ENCODE measurements at regions not wholly inside any gene's neighbourhood (a gene's known extent, or its start where the extent isn't known, plus 50 kb on each side); places are given as distances from the start of the nearest gene placed in this dataset.

DNA sequence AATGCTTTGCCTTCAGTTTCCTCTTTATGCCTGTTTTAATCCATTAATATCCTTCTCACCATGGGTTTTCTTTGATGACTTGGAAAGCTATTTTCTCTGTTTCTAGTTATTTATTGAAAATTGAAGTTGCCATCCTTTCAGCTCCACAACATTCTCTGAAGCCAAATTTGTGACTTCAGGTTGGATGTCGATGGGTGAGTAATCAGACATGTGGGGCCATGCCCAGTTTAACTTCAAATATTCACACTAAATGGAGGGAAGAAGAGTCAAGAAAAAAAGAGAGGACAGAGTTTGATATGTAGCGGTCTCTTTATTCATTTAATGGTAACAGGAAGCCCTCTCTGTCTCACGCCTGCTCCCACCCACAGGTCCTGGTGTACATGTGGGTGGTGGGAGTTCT, 89.1 kb upstream of the RIPOR2 start:
- FAIRE-seq = no peak
- intact Hi-C loops (cut with micrococcal nuclease; ENCODE audit: unreplicated experiment) = no loop called here
- CTCF ChIA-PET (ENCODE audit: low intra/inter-chr PET ratio, low total read pairs) = no interaction called here
- Histone ChIP-seq H3K4me2 (ENCODE audit: low read depth, low read length) (no peak overlapping the region), H3K27ac (ENCODE audit: extremely low read length, insufficient read depth, low read length) (no peak overlapping the region), H4K20me1 (ENCODE audit: insufficient read depth, low read length) (no peaks in the 10 kb centered on the region), H2AFZ (ENCODE audit: low read length) (no peak overlapping the region), H3K9ac (ENCODE audit: insufficient read depth, low read depth, low read length) (no peak overlapping the region), H3K36me3 (replicated peaks in 1 of 2; ENCODE audit: control insufficient read depth in 1 of 2, insufficient read depth in 2 of 2, low read length in 2 of 2) (no peaks in the 10 kb centered on the region), H3K79me2 (ENCODE audit: insufficient read depth, low read length) (no peaks in the 10 kb centered on the region), H3K4me3 (replicated peaks in 1 of 3; ENCODE audit: insufficient read depth in 1 of 3, low read depth in 2 of 3, low read length in 3 of 3) (no peak overlapping the region), H3K27me3 (ENCODE audit: control insufficient read depth in 1 of 2, insufficient read depth in 2 of 2, low read length in 2 of 2) (no peaks in the 10 kb centered on the region), H3K4me1 (ENCODE audit: insufficient read depth, low read length) (no peaks in the 10 kb centered on the region), H3K9me3 (ENCODE audit: low read length) (no peaks in the 10 kb centered on the region)
- ATAC-seq = no peak
- 41% methylated on average over 3 of the region's 3 CpGs for WGBS (ENCODE audit: low lambda C conversion rate)
- DNase-seq (ENCODE audit: low spot score) = no peak
- in situ Hi-C loops (cut with HindIII; ENCODE audit: extremely low pct_ligation_motif_present, low pct_unique_long_range_greater_than_20kb) = no loop called here
- POLR2A ChIA-PET = interaction anchor here (1.3 kb wide), 1 partner anchor 260 kb away, joined by 3 read pairs; no protein-coding TSS in a partner anchor
- no TSS peak for BruUV-seq (replicated peaks)
- TF ChIP-seq ZNF850 (CRISPR knock-in tag; conservative IDR thresholded peaks at IDR 0.05) = no peak
- TF ChIP-seq, protein P1, sequence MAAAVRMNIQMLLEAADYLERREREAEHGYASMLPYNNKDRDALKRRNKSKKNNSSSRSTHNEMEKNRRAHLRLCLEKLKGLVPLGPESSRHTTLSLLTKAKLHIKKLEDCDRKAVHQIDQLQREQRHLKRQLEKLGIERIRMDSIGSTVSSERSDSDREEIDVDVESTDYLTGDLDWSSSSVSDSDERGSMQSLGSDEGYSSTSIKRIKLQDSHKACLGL (CRISPR knock-in tag; IDR thresholded peaks at IDR 0.05) = no peak
- TF ChIP-seq CBX1 (IDR thresholded peaks at IDR 0.05; ENCODE audit: low read depth) = no peak
- TF ChIP-seq, protein P2, sequence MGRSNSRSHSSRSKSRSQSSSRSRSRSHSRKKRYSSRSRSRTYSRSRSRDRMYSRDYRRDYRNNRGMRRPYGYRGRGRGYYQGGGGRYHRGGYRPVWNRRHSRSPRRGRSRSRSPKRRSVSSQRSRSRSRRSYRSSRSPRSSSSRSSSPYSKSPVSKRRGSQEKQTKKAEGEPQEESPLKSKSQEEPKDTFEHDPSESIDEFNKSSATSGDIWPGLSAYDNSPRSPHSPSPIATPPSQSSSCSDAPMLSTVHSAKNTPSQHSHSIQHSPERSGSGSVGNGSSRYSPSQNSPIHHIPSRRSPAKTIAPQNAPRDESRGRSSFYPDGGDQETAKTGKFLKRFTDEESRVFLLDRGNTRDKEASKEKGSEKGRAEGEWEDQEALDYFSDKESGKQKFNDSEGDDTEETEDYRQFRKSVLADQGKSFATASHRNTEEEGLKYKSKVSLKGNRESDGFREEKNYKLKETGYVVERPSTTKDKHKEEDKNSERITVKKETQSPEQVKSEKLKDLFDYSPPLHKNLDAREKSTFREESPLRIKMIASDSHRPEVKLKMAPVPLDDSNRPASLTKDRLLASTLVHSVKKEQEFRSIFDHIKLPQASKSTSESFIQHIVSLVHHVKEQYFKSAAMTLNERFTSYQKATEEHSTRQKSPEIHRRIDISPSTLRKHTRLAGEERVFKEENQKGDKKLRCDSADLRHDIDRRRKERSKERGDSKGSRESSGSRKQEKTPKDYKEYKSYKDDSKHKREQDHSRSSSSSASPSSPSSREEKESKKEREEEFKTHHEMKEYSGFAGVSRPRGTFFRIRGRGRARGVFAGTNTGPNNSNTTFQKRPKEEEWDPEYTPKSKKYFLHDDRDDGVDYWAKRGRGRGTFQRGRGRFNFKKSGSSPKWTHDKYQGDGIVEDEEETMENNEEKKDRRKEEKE (IDR thresholded peaks at IDR 0.05) = no peak
- TF ChIP-seq ZNF326 (CRISPR knock-in tag; IDR thresholded peaks at IDR 0.05; ENCODE audit: borderline replicate concordance) = no peak
- no peak for TF ChIP-seq ZSCAN30 (CRISPR knock-in tag; IDR thresholded peaks at IDR 0.05)
- TF ChIP-seq, protein P3, sequence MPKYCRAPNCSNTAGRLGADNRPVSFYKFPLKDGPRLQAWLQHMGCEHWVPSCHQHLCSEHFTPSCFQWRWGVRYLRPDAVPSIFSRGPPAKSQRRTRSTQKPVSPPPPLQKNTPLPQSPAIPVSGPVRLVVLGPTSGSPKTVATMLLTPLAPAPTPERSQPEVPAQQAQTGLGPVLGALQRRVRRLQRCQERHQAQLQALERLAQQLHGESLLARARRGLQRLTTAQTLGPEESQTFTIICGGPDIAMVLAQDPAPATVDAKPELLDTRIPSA (CRISPR knock-in tag; IDR thresholded peaks at IDR 0.05; ENCODE audit: borderline replicate concordance) = no peak
- no peak for TF ChIP-seq ZNF468 (CRISPR knock-in tag; IDR thresholded peaks at IDR 0.05)
- TF ChIP-seq NR1H2 (CRISPR knock-in tag; IDR thresholded peaks at IDR 0.05; ENCODE audit: borderline replicate concordance, low read depth) = no peak
- TF ChIP-seq HOXA3 (CRISPR knock-in tag; IDR thresholded peaks at IDR 0.05) = no peak
